ENCODE measurements at regions not wholly inside any gene's neighbourhood (a gene's known extent, or its start where the extent isn't known, plus 50 kb on each side); places are given as distances from the start of the nearest gene placed in this dataset.
"Not testable (repeated sequence)": the region's sequence is repeated elsewhere in the genome, so short reads cannot be mapped to it uniquely, and the experiment has no call there.

- DNase-seq (ENCODE audit: low read depth) = no peak
Measured at GRCh38 chrX:130550351-130550750, 148.6 kb downstream of the RBMX2 start.

- no peak for DNase-seq (ENCODE audit: low read depth)
Measured at GRCh38 chrX:130552444-130553073, 150.8 kb downstream of the RBMX2 start.

DNA sequence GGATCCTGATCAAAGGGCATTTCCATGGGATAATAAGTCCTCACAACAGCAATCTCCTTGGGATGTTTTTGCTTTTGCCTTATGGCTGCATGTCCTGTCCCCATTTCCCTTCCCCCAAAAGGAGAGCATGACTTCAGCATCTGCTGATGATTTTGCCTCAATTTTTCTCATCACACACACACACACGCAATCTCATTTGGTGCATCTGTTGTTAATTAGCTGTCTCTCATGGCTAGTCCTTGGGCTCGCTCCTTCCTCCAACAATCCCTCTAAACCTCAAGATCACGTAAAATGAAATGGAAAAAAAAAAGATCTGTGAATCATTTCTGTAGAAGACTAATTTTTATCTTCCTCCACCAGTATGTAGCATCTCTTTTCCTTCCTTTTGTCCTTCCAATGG, 153.6 kb downstream of the RBMX2 start:
- no peak for DNase-seq (ENCODE audit: low read depth)

GRCh38 chrX:130555757-130556156, 154.0 kb downstream of the RBMX2 start:
- DNase-seq (ENCODE audit: low read depth) = no peak

DNA sequence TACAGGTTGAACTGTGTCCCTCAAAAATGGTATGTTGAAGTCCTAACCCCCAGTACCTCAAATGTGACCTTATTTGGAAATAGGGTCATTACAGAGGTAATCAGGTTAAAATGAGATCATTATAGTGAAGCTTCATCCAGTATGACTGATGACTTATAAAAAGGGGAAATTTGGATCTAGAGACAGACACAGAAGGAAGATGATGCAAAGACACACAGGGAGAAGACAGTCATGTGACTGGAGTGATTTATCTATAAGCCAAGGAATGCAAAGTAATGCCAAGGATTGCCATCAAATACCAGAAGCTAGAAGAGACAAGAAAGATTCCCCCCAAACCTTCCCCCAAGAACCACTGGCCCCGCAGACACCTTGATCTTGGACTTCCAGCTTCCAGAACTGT, 155.2 kb downstream of the RBMX2 start:
- no peak for DNase-seq (ENCODE audit: low read depth)

DNA sequence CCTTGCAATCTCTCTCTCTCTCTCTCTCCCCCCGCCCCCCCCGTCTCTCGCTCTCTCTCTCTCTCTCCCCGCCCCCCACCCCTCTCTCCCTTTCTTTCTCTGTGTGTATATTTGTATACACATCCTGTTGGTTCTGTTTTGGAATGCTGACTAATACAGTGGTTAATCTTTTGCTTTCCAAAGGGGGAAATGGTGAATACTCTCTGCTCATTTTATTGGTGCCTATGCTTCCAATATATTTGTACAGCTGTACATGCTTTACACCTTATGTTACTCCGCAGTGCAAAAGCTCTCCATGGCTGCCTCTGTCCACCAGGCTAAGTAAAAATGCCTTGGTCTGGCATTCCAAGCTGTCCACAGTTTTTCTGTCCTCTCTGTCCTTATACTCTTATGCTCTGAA, 158.8 kb downstream of the RBMX2 start:
- DNase-seq (ENCODE audit: low read depth) = no peak

DNA sequence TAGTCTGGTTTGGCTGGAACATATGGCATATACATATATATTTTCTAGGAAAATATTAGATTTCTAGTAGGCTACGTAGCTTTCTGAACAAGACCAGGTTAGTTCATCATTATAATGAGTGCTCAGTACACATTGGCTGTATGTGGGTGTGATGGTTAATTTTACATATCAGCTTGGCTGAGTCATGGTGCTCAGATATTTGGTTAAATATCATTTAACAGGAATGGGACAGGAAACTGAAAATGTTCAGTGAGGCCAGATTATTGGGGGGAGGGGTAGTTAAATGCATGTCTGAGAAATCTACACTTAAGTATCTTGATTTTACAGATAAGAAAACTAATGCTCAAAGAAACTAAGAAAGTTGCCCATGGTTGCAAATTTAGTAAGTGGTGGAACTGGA, 160.1 kb downstream of the RBMX2 start:
- DNase-seq (ENCODE audit: low read depth) = no peak

DNA sequence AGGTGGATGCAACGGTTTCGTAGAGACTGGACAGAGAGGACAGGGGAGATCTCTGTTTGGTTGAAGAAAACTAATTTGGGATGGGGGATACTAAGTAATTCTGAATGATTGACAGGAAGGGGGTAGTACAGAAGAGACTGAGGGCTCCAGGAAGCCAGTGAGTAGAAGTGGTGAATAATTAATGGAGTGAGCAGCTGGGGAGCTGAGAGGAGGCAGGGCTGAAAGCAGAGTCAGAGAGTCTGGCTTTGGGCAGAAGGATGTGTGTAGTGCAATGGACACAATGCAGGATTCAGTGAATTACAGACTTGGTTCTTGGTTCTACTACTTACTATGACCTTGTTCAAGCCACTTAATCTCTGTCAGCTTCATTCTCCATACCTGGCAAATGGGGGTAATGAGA, 161.7 kb downstream of the RBMX2 start:
- no peak for DNase-seq (ENCODE audit: low read depth)

DNA sequence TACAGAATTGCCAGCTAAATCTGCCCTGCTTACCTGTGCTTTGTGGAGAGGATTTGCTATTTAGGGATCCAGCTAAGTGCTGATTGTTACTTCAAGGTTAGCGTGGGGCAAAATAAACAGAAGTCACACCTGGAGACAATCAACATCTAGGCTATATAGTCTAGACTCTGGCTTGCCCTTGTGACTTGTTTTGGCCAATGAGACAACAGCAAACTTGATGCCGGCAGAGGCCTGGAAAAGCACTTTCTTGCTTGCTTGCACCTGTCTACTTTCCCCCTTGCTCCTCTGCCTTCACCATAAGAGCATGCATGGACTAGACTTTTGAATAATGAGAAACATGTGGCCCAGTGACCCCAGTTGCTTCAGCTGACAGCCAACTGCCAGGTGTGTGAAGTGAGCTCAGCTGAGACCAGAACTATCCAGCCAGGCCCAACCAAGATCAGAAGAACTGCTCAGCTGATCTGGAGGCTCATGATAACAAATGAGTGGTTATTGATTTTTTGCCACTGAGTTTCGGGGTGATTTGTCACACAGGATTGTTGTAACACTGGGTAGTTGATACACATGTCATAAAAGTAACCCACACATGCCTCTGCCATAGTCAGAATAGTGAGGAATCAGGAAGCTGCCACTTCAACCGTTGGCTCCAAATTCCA, 164.4 kb downstream of the RBMX2 start:
- DNase-seq (ENCODE audit: low read depth) = peak; percentile 13

DNA sequence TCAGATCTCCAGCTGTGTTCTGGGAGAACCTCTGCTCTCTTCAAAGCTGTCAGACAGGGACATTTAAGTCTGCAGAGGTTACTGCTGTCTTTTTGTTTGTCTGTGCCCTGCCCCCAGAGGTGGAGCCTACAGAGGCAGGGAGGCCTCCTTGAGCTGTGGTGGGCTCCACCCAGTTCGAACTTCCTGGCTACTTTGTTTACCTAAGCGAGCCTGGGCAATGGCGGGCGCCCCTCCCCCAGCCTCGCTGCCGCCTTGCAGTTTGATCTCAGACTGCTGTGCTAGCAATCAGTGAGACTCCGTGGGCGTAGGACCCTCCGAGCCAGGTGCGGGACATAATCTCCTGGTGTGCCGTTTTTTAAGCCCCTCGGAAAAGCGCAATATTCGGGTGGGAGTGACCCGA, 171.2 kb downstream of the RBMX2 start:
- DNase-seq (ENCODE audit: low read depth) = not testable (repeated sequence)
